ENCODE measurements at regions not wholly inside any gene's neighbourhood (a gene's known extent, or its start where the extent isn't known, plus 50 kb on each side); places are given as distances from the start of the nearest gene placed in this dataset.

DNA sequence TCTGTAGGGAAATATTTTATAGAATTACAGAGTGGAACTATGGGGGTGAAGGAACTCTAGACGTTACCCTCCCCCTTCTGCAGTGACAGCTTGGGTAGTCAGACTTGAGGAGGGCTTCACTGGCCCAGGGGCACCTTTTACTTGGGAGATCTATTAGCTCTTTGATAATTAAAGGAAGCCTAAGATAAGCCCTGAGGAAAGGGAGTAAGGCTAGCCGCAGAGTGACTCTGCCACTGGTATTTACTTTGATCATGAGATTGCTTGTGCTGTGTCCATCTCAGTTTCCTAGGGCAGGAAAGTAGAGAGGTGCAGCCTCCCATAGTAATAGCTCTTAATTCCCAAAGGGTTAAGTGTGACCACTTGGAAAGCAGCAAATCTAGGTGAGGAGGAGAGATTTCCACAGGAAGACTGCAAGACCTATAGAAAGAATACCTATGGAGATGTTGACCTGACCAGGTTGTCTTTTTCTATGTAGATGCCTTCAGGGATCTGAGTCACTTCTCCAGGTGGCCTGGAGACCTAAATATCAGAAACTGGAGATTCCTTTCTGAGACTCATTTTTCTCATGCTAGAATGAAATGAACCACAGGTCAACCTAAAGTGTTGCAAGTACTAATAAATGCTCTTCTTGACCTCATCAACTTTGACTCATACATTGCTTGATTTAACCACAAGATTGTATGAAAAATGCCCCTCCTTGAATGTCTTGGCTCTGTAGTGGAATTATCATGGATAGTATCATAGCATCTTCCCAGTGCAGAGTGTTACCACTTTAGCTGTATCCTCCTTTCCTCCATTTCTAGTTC, 447.3 kb upstream of the GHITM start:
- H3K4me1 ChIP-seq (ENCODE audit: control insufficient read depth in 2 of 2, insufficient read depth in 1 of 2, low read depth in 1 of 2, low read length in 2 of 2): no peaks in the 10 kb centered on the region
- H3K79me1 ChIP-seq (ENCODE audit: low read depth, low read length): no peaks in the 10 kb centered on the region

DNA sequence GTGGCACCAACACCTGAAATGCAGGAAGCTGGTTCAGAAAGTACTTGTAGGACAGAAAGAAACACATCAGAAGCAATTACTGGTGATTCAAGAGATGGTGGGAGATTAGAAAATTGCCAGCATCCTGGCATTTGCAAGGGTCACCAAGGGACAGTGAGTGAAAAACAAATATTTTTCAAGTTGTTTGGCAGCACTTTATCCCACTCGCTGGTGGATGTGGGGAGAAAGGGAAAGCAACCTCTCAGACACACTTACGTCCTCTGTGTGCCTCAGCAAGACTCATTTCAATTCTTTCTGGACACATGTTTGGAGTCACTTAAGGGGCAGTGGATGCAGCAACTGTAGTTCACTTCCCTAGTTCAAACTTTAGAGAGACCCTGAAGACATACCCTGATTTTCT, 440.4 kb upstream of the GHITM start:
- Histone ChIP-seq H2BK5ac (ENCODE audit: low read length) (no peak overlapping the region), H2AFZ (ENCODE audit: low read length) (no peak overlapping the region), H4K8ac (ENCODE audit: low read depth, low read length) (no peak overlapping the region), H2BK15ac (ENCODE audit: low read length) (no peak overlapping the region), H3K9me3 (replicated peaks in 1 of 2; ENCODE audit: control insufficient read depth in 2 of 2, insufficient read depth in 1 of 2, low read depth in 1 of 2, low read length in 2 of 2) (no peaks in the 10 kb centered on the region), H3K36me3 (replicated peaks in 1 of 2; ENCODE audit: control insufficient read depth in 2 of 2, insufficient read depth in 2 of 2, low read length in 2 of 2) (no peaks in the 10 kb centered on the region), H3K18ac (ENCODE audit: low read length) (no peak overlapping the region), H3K4me1 (ENCODE audit: control insufficient read depth in 2 of 2, insufficient read depth in 1 of 2, low read depth in 1 of 2, low read length in 2 of 2) (peaks cover 0 to 2% of the 10 kb centered on the region in 2 donors), H3K79me1 (ENCODE audit: low read depth, low read length) (no peaks in the 10 kb centered on the region), H3K23ac (ENCODE audit: low read depth, low read length, poor library complexity) (no peak overlapping the region), H2BK12ac (ENCODE audit: low read length) (no peak overlapping the region), H3K4ac (ENCODE audit: low read length) (no peak overlapping the region), H4K91ac (ENCODE audit: low read depth, low read length, poor library complexity) (no peak overlapping the region), H3K4me3 (ENCODE audit: low read length in 2 of 2) (no peak overlapping the region), H3K4me2 (ENCODE audit: insufficient read depth, low read length, poor library complexity, severe bottlenecking) (no peak overlapping the region), H3K27me3 (ENCODE audit: control insufficient read depth in 3 of 3, insufficient read depth in 3 of 3, low read depth in 1 of 3, low read length in 3 of 3) (no peaks in the 10 kb centered on the region), H2BK120ac (ENCODE audit: low read depth, low read length) (no peak overlapping the region), H3K9ac (ENCODE audit: low read depth, low read length, poor library complexity) (no peak overlapping the region), H2AK5ac (ENCODE audit: low read depth, low read length) (no peak overlapping the region), H3K27ac (replicated peaks; ENCODE audit: low read length) (no peak overlapping the region), H3K14ac (ENCODE audit: low read length) (no peak overlapping the region)
- DNase-seq (ENCODE audit: low spot score): no peak
- no CpG with 5 or more reads among the region's 2 CpGs for WGBS, 2 donors (ENCODE audit: extremely low coverage in 2 of 2, insufficient read length in 2 of 2, insufficient replicate concordance in 1 of 2)

More for the DNA sequence above, 447.3 kb upstream of the GHITM start:
- Histone ChIP-seq H2BK15ac (ENCODE audit: low read length) (no peak overlapping the region), H3K36me3 (replicated peaks in 1 of 2; ENCODE audit: control insufficient read depth in 2 of 2, insufficient read depth in 2 of 2, low read length in 2 of 2) (no peaks in the 10 kb centered on the region), H3K27ac (replicated peaks; ENCODE audit: low read length) (no peak overlapping the region), H3K23ac (ENCODE audit: low read depth, low read length, poor library complexity) (no peak overlapping the region), H3K9ac (ENCODE audit: low read depth, low read length, poor library complexity) (no peak overlapping the region), H2AFZ (ENCODE audit: low read length) (no peak overlapping the region), H2BK12ac (ENCODE audit: low read length) (no peak overlapping the region), H3K4ac (ENCODE audit: low read length) (no peak overlapping the region), H3K27me3 (ENCODE audit: control insufficient read depth in 3 of 3, insufficient read depth in 3 of 3, low read depth in 1 of 3, low read length in 3 of 3) (no peaks in the 10 kb centered on the region), H3K9me3 (replicated peaks in 1 of 2; ENCODE audit: control insufficient read depth in 2 of 2, insufficient read depth in 1 of 2, low read depth in 1 of 2, low read length in 2 of 2) (no peaks in the 10 kb centered on the region), H2BK5ac (ENCODE audit: low read length) (no peak overlapping the region), H4K8ac (ENCODE audit: low read depth, low read length) (no peak overlapping the region), H3K4me2 (ENCODE audit: insufficient read depth, low read length, poor library complexity, severe bottlenecking) (no peak overlapping the region), H3K4me3 (ENCODE audit: low read length in 2 of 2) (no peak overlapping the region), H3K14ac (ENCODE audit: low read length) (no peak overlapping the region), H4K91ac (ENCODE audit: low read depth, low read length, poor library complexity) (no peak overlapping the region), H2BK120ac (ENCODE audit: low read depth, low read length) (no peak overlapping the region), H3K18ac (ENCODE audit: low read length) (no peak overlapping the region), H2AK5ac (ENCODE audit: low read depth, low read length) (no peak overlapping the region)
- no peak for DNase-seq (ENCODE audit: low spot score)
- no CpG with 5 or more reads among the region's 2 CpGs for WGBS, 2 donors (ENCODE audit: extremely low coverage in 2 of 2, insufficient read length in 2 of 2, insufficient replicate concordance in 1 of 2)

DNA sequence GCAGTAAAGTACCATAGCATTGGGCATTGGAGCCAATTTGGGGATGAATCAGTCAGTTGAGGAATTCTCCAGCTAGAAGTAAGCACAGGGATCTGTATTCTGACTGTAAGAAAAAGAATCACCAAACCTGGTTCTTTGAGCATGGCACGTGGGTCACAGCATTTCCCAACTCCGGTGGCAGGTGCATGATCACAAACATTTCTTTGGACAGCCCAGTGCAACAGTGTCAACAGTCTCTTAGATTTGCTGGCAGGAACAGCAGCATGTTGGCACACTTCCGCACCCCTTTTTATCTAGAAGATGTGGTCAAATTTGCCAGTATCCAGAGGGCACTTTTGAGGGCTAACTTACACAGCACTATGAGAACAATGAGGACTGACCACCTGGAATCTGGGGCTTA, 437.5 kb upstream of the GHITM start:
- Histone ChIP-seq H3K4ac (ENCODE audit: low read length) (no peak overlapping the region), H2AFZ (ENCODE audit: low read length) (no peak overlapping the region), H3K4me2 (ENCODE audit: insufficient read depth, low read length, poor library complexity, severe bottlenecking) (no peak overlapping the region), H4K91ac (ENCODE audit: low read depth, low read length, poor library complexity) (no peak overlapping the region), H3K36me3 (replicated peaks in 1 of 2; ENCODE audit: control insufficient read depth in 2 of 2, insufficient read depth in 2 of 2, low read length in 2 of 2) (no peaks in the 10 kb centered on the region), H3K14ac (ENCODE audit: low read length) (no peak overlapping the region), H3K27me3 (ENCODE audit: control insufficient read depth in 3 of 3, insufficient read depth in 3 of 3, low read depth in 1 of 3, low read length in 3 of 3) (no peaks in the 10 kb centered on the region), H3K9me3 (replicated peaks in 1 of 2; ENCODE audit: control insufficient read depth in 2 of 2, insufficient read depth in 1 of 2, low read depth in 1 of 2, low read length in 2 of 2) (no peaks in the 10 kb centered on the region), H3K4me1 (ENCODE audit: control insufficient read depth in 2 of 2, insufficient read depth in 1 of 2, low read depth in 1 of 2, low read length in 2 of 2) (peaks cover 0 to 3% of the 10 kb centered on the region in 2 donors), H2BK12ac (ENCODE audit: low read length) (no peak overlapping the region), H2BK15ac (ENCODE audit: low read length) (no peak overlapping the region), H3K79me1 (ENCODE audit: low read depth, low read length) (no peaks in the 10 kb centered on the region), H2BK120ac (ENCODE audit: low read depth, low read length) (no peak overlapping the region), H3K9ac (ENCODE audit: low read depth, low read length, poor library complexity) (no peak overlapping the region), H3K27ac (replicated peaks; ENCODE audit: low read length) (no peak overlapping the region), H3K23ac (ENCODE audit: low read depth, low read length, poor library complexity) (no peak overlapping the region), H3K4me3 (ENCODE audit: low read length in 2 of 2) (no peak overlapping the region), H3K18ac (ENCODE audit: low read length) (no peak overlapping the region), H2AK5ac (ENCODE audit: low read depth, low read length) (no peak overlapping the region), H2BK5ac (ENCODE audit: low read length) (no peak overlapping the region), H4K8ac (ENCODE audit: low read depth, low read length) (no peak overlapping the region)
- WGBS, 2 donors (ENCODE audit: extremely low coverage in 2 of 2, insufficient read length in 2 of 2, insufficient replicate concordance in 1 of 2): no CpG with 5 or more reads among the region's 3 CpGs
- DNase-seq (ENCODE audit: low spot score): no peak

DNA sequence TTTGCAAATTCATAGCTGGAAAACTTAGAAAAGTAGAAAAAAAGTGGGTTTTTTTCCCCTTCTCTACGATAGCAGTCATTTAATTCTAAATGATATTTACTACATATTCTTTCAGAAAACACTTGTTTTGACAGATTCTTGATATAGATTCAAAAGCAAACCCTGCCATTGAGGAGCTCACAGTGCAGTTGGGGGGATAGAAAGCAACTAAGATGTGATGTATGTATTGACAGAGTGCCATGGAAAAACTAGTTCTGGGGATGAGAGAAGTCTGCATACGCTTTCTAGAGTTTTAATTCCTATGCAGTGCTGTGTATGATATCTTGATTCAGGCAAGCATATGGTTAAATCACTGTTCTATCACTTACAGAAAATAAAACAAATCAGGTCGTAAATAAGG, 436.6 kb upstream of the GHITM start:
- Histone ChIP-seq H2BK15ac (ENCODE audit: low read length) (no peak overlapping the region), H3K23ac (ENCODE audit: low read depth, low read length, poor library complexity) (no peak overlapping the region)
- no CpG with 5 or more reads among the region's 3 CpGs for WGBS, 2 donors (ENCODE audit: extremely low coverage in 2 of 2, insufficient read length in 2 of 2, insufficient replicate concordance in 1 of 2)

More for the DNA sequence above, 436.6 kb upstream of the GHITM start:
- H2BK120ac ChIP-seq (ENCODE audit: low read depth, low read length): no peak overlapping the region
- no peak overlapping the region for H3K14ac ChIP-seq (ENCODE audit: low read length)
- no peaks in the 10 kb centered on the region for H3K79me1 ChIP-seq (ENCODE audit: low read depth, low read length)
- H3K27me3 ChIP-seq (ENCODE audit: control insufficient read depth in 3 of 3, insufficient read depth in 3 of 3, low read depth in 1 of 3, low read length in 3 of 3): no peaks in the 10 kb centered on the region
- H2BK12ac ChIP-seq (ENCODE audit: low read length): no peak overlapping the region
- H2BK5ac ChIP-seq (ENCODE audit: low read length): no peak overlapping the region
- H3K9ac ChIP-seq (ENCODE audit: low read depth, low read length, poor library complexity): no peak overlapping the region
- no peak overlapping the region for H2AFZ ChIP-seq (ENCODE audit: low read length)
- no peak overlapping the region for H3K4ac ChIP-seq (ENCODE audit: low read length)
- no peak overlapping the region for H3K4me2 ChIP-seq (ENCODE audit: insufficient read depth, low read length, poor library complexity, severe bottlenecking)
- H3K4me3 ChIP-seq (ENCODE audit: low read length in 2 of 2): no peak overlapping the region
- H3K9me3 ChIP-seq (replicated peaks in 1 of 2; ENCODE audit: control insufficient read depth in 2 of 2, insufficient read depth in 1 of 2, low read depth in 1 of 2, low read length in 2 of 2): no peaks in the 10 kb centered on the region
- H3K27ac ChIP-seq (replicated peaks; ENCODE audit: low read length): no peak overlapping the region
- no peak for DNase-seq (ENCODE audit: low spot score)
- H3K36me3 ChIP-seq (replicated peaks in 1 of 2; ENCODE audit: control insufficient read depth in 2 of 2, insufficient read depth in 2 of 2, low read length in 2 of 2): no peaks in the 10 kb centered on the region
- peaks cover 0 to 3% of the 10 kb centered on the region in 2 donors for H3K4me1 ChIP-seq (ENCODE audit: control insufficient read depth in 2 of 2, insufficient read depth in 1 of 2, low read depth in 1 of 2, low read length in 2 of 2)
- H4K8ac ChIP-seq (ENCODE audit: low read depth, low read length): no peak overlapping the region
- H4K91ac ChIP-seq (ENCODE audit: low read depth, low read length, poor library complexity): no peak overlapping the region
- no peak overlapping the region for H3K18ac ChIP-seq (ENCODE audit: low read length)
- H2AK5ac ChIP-seq (ENCODE audit: low read depth, low read length): no peak overlapping the region
